Panc1 (cell line): ENCODE measurements at regions not wholly inside any gene's neighbourhood (a gene's known extent, or its start where the extent isn't known, plus 50 kb on each side); places are given as distances from the start of the nearest gene placed in this dataset.

ENCODE experiments used
- ATAC-seq: fragments of 200-7000 bp; cut with Tn5 transposase; 2 replicates; pipeline ENCODE4 v1.9.1; 2020; ENCODE audit warnings: mild to moderate bottlenecking, moderate library complexity
- BruUV-seq: library from RNA; stranded (reverse); fragments of 400-500 nt; replicated peaks from 2 replicates; lab custom pipeline; 2021; lab: Mats Ljungman, UMichigan
- CTCF ChIA-PET: fragments of 300-600 bp; sonication (Branson Sonifier 250); formaldehyde crosslinking; loops from one replicate; lab custom pipeline; 2022; ENCODE audit warnings: antibody characterized with exemption; lab: Charles Lee
- POLR2A ChIA-PET: fragments of 300-600 bp; sonication (Branson Sonifier 250); formaldehyde crosslinking; loops from one replicate; lab custom pipeline; 2022; ENCODE audit warnings: antibody characterized with exemption; lab: Charles Lee
- DNase-seq: peaks from one replicate; pipeline ENCODE4 v3.0.0-alpha.2; 2010; ENCODE audit warnings: low read depth, low spot score
- H3K27ac ChIP-seq: 2 replicates; pipeline ENCODE4 v1.5.1; 2011; ENCODE audit warnings: mild to moderate bottlenecking, low read length, inconsistent platforms
- H3K27me3 ChIP-seq: fragments of 200-500 bp; sonication (Bioruptor generic); 2 replicates; pipeline ENCODE4 v1.6.0; 2014; ENCODE audit warnings: low read length, inconsistent platforms; ENCODE audit not compliant: control insufficient read depth, insufficient read depth
- H3K36me3 ChIP-seq: fragments of 200-500 bp; sonication (Bioruptor generic); 2 replicates; pipeline ENCODE4 v1.5.1; 2014; ENCODE audit warnings: inconsistent platforms, mild to moderate bottlenecking, low read length, moderate library complexity; ENCODE audit not compliant: control insufficient read depth, insufficient read depth
- H3K4me1 ChIP-seq: 2 replicates; pipeline ENCODE4 v1.5.1; 2011; ENCODE audit warnings: inconsistent platforms, mild to moderate bottlenecking, low read length, moderate library complexity; ENCODE audit not compliant: control insufficient read depth, insufficient read depth
- H3K4me3 ChIP-seq, 2 experiments: 2 replicates each; pipeline ENCODE4 v1.5.1; 2011 to 2012; ENCODE audit warnings: low read depth in 2 of 2, low read length in 2 of 2, mild to moderate bottlenecking in 2 of 2, inconsistent platforms in 1 of 2, moderate library complexity in 1 of 2
- H3K9me3 ChIP-seq: fragments of 200-500 bp; sonication (Bioruptor generic); 2 replicates; pipeline ENCODE4 v1.5.1; 2014; ENCODE audit warnings: low read depth, mild to moderate bottlenecking, inconsistent platforms, low read length, moderate library complexity; ENCODE audit not compliant: control insufficient read depth, insufficient read depth
- POLR2AphosphoS5 ChIP-seq: IDR thresholded peaks from 2 replicates; pipeline ENCODE4 v1.6.1; 2012; ENCODE audit warnings: mild to moderate bottlenecking, low read depth, low read length, moderate library complexity
- SIN3A ChIP-seq: IDR thresholded peaks from 2 replicates; pipeline ENCODE4 v1.6.1; 2012; ENCODE audit warnings: low read depth, mild to moderate bottlenecking, low read length, moderate library complexity, borderline replicate concordance; ENCODE audit not compliant: insufficient read depth
- TCF7L2 ChIP-seq: IDR thresholded peaks from 2 replicates; pipeline ENCODE4 v1.6.1; 2011; ENCODE audit warnings: mild to moderate bottlenecking, low read depth, low read length, inconsistent platforms
- in situ Hi-C: cut with HindIII; loops from 2 replicates; pipeline ENCODE4 v1.10.0; 2016; ENCODE audit warnings: low sequenced_read_pairs, low pct_unique_long_range_greater_than_20kb
- intact Hi-C: fragments of 100-400 bp; cut with micrococcal nuclease; formaldehyde crosslinking; loops from one replicate; pipeline ENCODE4 v1.10.0; 2022; ENCODE audit not compliant: unreplicated experiment
- TF ChIP-seq, protein P1 (sequence below): fragments of 450-650 bp; IDR thresholded peaks from 2 replicates; pipeline ENCODE4 v1.5.1; 2017; ENCODE audit warnings: mild to moderate bottlenecking
- TF ChIP-seq, protein P2 (sequence below), 2 experiments: IDR thresholded peaks; 2 replicates each; pipeline ENCODE4 v1.6.1; 2011 to 2012; ENCODE audit warnings: low read depth in 2 of 2, control low read depth in 1 of 2, low read length in 1 of 2, mild to moderate bottlenecking in 1 of 2, moderate library complexity in 1 of 2; ENCODE audit not compliant: insufficient read depth in 1 of 2

DNA sequence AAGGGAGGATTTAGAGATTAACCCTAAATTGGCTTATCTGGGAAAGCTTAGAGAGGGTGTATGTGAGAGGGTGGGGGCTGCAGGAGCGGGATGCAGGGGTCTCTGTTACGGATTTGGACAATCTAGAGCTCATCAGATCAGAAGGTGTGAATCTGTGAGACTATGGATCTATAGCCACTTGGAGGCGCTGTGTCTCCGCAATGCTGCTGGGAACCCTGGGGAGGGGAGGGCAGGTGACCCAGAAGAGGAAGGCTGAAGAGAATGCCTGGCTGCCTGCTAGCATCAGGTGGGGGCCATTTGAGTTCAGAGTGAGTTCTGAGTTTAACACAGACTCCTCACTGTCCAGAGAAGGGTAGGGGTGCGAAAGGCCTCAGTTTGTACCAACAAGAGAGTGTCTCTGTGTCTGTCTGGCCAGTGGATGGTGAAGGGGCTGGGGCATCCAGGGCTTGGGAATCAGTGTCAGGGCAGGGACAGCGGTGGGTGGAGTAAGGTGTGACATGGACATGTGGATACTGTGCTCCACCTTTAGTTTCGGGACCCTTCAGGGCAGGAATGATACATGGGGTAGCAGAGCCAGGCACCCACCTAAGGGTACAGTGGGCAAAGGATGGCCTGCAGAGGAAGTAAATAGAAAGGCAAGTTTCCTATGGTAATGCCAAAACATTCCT lies 187.3 kb upstream of the PRSS58 start:
- DNase-seq (no peak), ATAC-seq (no peak)
- TF ChIP-seq POLR2AphosphoS5, result no peak
- no peak for TF ChIP-seq TCF7L2
- TF ChIP-seq SIN3A, result no peak
- TF ChIP-seq, protein P1, sequence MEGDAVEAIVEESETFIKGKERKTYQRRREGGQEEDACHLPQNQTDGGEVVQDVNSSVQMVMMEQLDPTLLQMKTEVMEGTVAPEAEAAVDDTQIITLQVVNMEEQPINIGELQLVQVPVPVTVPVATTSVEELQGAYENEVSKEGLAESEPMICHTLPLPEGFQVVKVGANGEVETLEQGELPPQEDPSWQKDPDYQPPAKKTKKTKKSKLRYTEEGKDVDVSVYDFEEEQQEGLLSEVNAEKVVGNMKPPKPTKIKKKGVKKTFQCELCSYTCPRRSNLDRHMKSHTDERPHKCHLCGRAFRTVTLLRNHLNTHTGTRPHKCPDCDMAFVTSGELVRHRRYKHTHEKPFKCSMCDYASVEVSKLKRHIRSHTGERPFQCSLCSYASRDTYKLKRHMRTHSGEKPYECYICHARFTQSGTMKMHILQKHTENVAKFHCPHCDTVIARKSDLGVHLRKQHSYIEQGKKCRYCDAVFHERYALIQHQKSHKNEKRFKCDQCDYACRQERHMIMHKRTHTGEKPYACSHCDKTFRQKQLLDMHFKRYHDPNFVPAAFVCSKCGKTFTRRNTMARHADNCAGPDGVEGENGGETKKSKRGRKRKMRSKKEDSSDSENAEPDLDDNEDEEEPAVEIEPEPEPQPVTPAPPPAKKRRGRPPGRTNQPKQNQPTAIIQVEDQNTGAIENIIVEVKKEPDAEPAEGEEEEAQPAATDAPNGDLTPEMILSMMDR, result no peak
- CTCF ChIA-PET, result no interaction called here
- POLR2A ChIA-PET, result no interaction called here
- intact Hi-C loops, result no loop called here
- Histone ChIP-seq H3K9me3 (no peaks in the 10 kb centered on the region), H3K27ac (no peak overlapping the region), H3K4me3 (no peak overlapping the region), H3K36me3 (no peaks in the 10 kb centered on the region), H3K4me1 (no peaks in the 10 kb centered on the region), H3K27me3 (no peaks in the 10 kb centered on the region)
- in situ Hi-C loops, result no loop called here
- no TSS peak for BruUV-seq

DNA sequence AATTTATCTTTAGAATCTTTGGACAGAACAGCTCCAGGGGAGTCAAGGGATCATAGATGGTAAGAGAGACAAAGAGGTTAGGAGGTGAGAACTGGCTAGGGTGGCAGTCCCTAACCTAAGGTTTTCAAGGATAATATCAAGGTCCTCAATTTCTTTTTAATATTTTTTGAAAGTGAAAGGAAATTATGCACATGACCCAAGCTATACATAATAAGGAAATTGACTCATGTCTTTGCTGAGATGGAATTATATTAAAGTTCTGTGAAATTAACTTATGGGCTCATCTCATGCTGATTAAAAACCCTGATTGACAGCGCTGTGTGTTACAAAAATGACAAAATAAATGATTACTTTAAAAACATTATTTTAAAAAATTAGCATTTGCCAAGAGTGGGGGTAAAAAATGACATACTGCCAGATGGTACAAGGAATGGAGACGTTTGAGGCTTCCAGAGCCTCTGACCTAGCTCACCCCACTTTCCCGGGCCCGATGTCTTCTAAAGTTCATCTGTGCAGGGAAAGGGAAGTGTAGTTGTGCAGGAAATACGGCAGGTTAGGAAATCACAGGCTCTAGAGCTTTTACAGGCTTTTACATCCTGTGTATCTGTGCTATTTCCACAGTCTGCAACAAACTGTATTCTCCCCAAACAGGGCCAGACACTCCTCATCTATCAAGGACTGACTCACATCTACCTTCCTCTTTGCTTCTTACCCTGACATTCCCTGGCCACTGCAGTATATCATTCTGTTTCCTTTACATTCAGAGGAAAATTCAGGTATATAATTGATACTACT lies 185.6 kb upstream of the PRSS58 start:
- no peaks in the 10 kb centered on the region for H3K27me3 ChIP-seq
- DNase-seq, result no peak
- ChIA-PET POLR2A (no interaction called here), CTCF (no interaction called here)
- no peaks in the 10 kb centered on the region for H3K9me3 ChIP-seq
- H3K4me1 ChIP-seq, result no peaks in the 10 kb centered on the region
- H3K4me3 ChIP-seq, result no peak overlapping the region
- no peaks in the 10 kb centered on the region for H3K36me3 ChIP-seq
- H3K27ac ChIP-seq, result no peak overlapping the region
- no peak for ATAC-seq
- intact Hi-C loops (no loop called here), in situ Hi-C loops (no loop called here)
- TF ChIP-seq, protein P2, sequence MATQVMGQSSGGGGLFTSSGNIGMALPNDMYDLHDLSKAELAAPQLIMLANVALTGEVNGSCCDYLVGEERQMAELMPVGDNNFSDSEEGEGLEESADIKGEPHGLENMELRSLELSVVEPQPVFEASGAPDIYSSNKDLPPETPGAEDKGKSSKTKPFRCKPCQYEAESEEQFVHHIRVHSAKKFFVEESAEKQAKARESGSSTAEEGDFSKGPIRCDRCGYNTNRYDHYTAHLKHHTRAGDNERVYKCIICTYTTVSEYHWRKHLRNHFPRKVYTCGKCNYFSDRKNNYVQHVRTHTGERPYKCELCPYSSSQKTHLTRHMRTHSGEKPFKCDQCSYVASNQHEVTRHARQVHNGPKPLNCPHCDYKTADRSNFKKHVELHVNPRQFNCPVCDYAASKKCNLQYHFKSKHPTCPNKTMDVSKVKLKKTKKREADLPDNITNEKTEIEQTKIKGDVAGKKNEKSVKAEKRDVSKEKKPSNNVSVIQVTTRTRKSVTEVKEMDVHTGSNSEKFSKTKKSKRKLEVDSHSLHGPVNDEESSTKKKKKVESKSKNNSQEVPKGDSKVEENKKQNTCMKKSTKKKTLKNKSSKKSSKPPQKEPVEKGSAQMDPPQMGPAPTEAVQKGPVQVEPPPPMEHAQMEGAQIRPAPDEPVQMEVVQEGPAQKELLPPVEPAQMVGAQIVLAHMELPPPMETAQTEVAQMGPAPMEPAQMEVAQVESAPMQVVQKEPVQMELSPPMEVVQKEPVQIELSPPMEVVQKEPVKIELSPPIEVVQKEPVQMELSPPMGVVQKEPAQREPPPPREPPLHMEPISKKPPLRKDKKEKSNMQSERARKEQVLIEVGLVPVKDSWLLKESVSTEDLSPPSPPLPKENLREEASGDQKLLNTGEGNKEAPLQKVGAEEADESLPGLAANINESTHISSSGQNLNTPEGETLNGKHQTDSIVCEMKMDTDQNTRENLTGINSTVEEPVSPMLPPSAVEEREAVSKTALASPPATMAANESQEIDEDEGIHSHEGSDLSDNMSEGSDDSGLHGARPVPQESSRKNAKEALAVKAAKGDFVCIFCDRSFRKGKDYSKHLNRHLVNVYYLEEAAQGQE (IDR thresholded peaks at IDR 0.05; ENCODE audit: insufficient read depth in 1 of 2, low read depth in 2 of 2, low read length in 1 of 2), result no peak
- TF ChIP-seq, protein P1, result no peak
- TF ChIP-seq POLR2AphosphoS5 (no peak), SIN3A (no peak), TCF7L2 (no peak)
- BruUV-seq, result no TSS peak
